HepG2 (cell line): ENCODE measurements at regions not wholly inside any gene's neighbourhood (a gene's known extent, or its start where the extent isn't known, plus 50 kb on each side); places are given as distances from the start of the nearest gene placed in this dataset.

Experiments used
- CTCF ChIP-seq: sonication (generic); formaldehyde crosslinking; IDR thresholded peaks from 2 replicates; pipeline ENCODE4 v1.5.0; 2020; ENCODE audit warnings: mild to moderate bottlenecking, missing genetic modification reagents, moderate library complexity
- EZH2 ChIP-seq: conservative IDR thresholded peaks from 2 replicates; pipeline ENCODE4 v1.6.1; 2012; ENCODE audit warnings: mild to moderate bottlenecking, low read depth, low read length, moderate library complexity
- IRF2 ChIP-seq: IDR thresholded peaks from 2 replicates; pipeline ENCODE4 v1.6.1; 2018; ENCODE audit warnings: missing genetic modification reagents, missing compliant biosample characterization
- PATZ1 ChIP-seq: sonication (generic); formaldehyde crosslinking; IDR thresholded peaks from 2 replicates; pipeline ENCODE4 v1.4.0; 2020; ENCODE audit warnings: missing genetic modification reagents
- SYNCRIP ChIP-seq: fragments of 200-400 bp; formaldehyde crosslinking; IDR thresholded peaks from 2 replicates; pipeline ENCODE4 v1.6.1; 2018; ENCODE audit warnings: mild to moderate bottlenecking, low read depth, low read length; ENCODE audit not compliant: insufficient read depth
- TARDBP ChIP-seq: sonication (generic); formaldehyde crosslinking; IDR thresholded peaks from 2 replicates; pipeline ENCODE4 v1.8.0; 2022; ENCODE audit warnings: mild to moderate bottlenecking, missing genetic modification reagents
- TCF7L2 ChIP-seq: IDR thresholded peaks from 2 replicates; pipeline ENCODE4 v1.6.1; 2011; ENCODE audit warnings: mild to moderate bottlenecking, low read depth, low read length, moderate library complexity
- TEF ChIP-seq: sonication (generic); formaldehyde crosslinking; IDR thresholded peaks from 2 replicates; pipeline ENCODE4 v1.5.0; 2020; ENCODE audit warnings: missing genetic modification reagents
- ZNF331 ChIP-seq: sonication (generic); formaldehyde crosslinking; IDR thresholded peaks from 2 replicates; pipeline ENCODE4 v1.4.0; 2020; ENCODE audit warnings: missing genetic modification reagents
- ZNF652 ChIP-seq: IDR thresholded peaks from 2 replicates; pipeline ENCODE4 v1.6.1; 2016; ENCODE audit warnings: low read depth, borderline replicate concordance

GRCh38 chrX:10393241-10393640, 227.1 kb downstream of the MID1 start:
- TF ChIP-seq EZH2 (no peak), TEF (CRISPR knock-in tag) (no peak), ZNF331 (no peak), CTCF (CRISPR knock-in tag) (no peak), PATZ1 (CRISPR knock-in tag) (no peak), IRF2 (CRISPR knock-in tag) (no peak), SYNCRIP (no peak), ZNF652 (CRISPR knock-in tag) (no peak), TCF7L2 (no peak), TARDBP (CRISPR knock-in tag) (no peak)
